ENCODE measurements at regions not wholly inside any gene's neighbourhood (a gene's known extent, or its start where the extent isn't known, plus 50 kb on each side); places are given as distances from the start of the nearest gene placed in this dataset.

- DNase-seq, result no peak
Observed at GRCh38 chr1:190540366-190540765, 62.7 kb upstream of the BRINP3 start.

DNA sequence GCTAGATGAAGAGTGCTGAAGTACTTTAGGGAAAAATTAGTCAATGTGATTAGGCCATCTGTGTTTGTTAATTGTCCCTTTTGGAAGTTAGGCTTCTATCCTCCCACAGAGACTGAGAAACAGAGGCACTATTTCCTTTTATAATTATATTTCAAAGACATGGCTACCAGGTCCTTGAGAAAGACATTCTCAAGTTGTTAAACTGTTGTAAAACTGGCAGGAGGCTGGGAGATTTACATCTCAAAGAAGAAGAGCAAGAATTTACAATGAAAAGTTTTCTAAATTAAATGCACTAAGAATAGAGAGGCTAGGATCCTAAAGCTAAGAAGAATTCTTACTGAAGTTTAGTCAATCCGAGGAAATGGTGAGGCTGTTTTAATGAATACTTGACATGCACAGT is 74.0 kb upstream of the BRINP3 start:
- no peak for DNase-seq

DNA sequence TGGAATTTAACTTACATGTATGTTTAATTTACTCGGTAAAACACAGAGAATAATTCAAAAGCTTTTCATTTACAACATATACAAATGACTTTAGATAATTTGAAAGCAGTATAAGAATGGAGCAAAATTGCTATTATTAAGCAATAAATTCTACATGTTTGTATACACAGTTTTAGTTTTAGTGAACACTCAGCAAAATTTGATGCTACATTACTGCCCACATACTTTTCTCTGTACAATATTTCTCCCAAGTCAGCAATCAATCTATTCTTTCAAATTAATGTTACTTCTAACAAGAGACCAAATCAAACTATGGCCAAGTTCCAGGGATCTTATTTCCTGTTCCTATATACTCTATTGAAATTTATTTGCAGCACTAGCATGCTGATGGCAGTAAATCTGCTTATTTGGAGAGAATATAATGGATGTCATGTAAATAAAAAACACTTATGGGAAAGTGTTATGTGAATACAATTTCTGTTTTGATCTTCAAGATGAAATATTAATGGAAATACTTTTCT is 82.6 kb upstream of the BRINP3 start:
- DNase-seq, result no peak

- no peak for DNase-seq
Observed at GRCh38 chr1:190563230-190563629, 85.6 kb upstream of the BRINP3 start.

GRCh38 chr1:190564117-190564516 is 86.5 kb upstream of the BRINP3 start:
- no peak for DNase-seq

DNA sequence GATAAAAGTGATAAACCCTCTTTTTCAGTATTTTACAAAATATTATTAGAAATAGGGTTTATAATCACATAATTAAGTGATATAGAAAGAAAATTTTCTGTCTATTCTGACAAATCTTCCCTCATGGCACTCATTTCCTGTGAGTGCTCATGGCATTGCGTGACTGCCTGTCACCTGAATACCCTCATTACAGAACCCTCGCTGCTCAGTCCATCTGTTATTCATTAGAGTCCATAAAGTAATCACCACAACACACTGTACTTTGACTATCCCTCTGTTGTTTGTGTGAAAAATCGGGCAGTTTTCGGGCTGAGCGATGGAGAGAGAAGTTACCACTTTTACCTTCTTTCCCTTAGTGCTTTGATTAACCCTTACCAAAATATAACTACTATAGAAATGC is 100.4 kb upstream of the BRINP3 start:
- DNase-seq, result no peak

DNA sequence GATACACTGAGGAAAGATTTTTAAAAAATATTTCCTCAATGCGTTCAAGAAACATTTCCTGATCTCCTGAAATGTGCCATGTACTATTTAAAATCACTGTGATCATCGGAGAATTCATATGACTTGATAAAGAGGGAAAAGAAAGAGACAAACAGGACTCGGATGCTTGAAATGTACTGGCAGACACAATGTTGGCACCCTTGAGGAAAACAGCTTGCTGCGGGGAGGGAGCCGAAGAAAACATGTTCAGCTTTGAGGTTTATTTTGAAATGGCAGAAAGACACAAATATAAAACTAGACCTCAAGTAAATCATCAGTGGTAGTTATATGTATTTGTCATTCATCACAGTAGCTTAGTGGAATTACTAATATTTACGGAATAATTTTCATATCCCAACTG is 100.9 kb upstream of the BRINP3 start:
- no peak for DNase-seq

- DNase-seq, result no peak
Observed at GRCh38 chr1:190579552-190580193, 102.0 kb upstream of the BRINP3 start.

DNA sequence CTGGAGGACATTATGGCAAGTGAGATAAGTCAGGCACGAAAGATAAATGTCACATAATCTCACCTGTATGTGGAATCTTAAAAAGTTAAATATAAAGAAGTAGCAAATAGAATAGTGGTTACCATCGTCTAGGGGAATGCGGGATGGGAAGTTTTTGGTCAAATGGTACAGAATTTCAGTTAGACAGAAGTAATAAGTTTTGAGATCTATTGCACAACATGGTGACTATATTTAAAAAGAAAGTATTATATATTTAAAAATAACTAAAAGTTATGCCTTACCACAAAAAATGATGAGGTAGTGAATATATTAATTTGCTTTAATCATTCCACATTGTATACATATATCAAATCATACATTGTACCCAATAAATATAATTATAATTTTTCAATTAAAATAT is 106.2 kb upstream of the BRINP3 start:
- DNase-seq, result no peak

DNA sequence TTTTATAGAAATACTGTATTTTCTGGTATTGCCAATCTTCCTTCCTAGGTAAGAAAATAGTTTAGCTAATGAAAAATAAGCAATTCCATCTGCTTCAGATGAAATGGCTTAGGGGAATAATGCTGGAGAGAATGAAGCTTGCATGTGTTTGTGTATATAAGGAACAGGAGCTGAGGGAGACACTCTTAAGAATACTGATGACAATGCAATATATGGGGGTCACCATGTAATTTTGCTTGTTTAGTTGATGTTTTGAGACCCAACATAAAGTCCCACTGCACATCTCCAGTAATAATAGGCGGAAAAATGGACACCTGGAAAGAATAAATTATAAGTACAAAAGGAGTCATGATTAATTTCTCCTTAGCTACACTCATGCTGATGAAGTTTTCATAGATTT is 110.8 kb upstream of the BRINP3 start:
- DNase-seq, result no peak

DNA sequence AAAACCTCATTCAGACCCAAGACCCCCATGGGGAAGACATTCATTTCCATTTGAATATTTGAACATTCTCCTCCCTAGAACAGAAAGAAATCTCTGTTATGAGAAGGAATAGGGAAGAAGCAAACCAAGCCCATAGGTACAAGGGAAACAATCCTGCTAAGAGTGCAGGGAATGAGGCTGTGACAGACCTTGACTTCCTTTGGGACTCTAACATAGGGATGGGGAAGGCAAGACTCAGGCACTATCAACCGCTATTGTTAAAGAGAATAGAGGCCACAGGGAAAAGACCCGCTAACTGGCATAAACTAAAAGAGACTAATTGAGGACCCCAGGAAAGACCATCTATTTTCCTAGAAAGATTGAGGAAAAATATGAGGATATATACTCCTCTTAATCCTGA is 117.8 kb upstream of the BRINP3 start:
- no peak for DNase-seq

DNA sequence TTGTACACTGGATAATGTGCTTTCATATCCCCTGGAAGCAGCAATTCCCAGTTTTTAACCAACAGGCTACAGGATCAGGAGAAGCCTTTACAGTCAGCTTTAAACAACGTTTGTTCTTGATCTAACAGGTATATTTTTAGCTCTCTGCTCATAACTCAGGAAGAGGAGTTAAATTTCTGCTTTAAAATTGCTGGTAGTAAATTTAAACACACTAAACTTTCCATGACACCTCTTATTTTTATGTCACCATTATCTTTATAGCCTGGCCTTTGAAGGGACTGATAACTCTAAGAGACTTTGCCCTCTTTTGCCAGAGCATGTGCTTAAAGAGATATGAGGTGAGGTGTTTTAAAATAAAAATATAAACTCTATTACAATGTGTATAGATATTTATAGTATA is 119.6 kb upstream of the BRINP3 start:
- DNase-seq, result no peak

DNA sequence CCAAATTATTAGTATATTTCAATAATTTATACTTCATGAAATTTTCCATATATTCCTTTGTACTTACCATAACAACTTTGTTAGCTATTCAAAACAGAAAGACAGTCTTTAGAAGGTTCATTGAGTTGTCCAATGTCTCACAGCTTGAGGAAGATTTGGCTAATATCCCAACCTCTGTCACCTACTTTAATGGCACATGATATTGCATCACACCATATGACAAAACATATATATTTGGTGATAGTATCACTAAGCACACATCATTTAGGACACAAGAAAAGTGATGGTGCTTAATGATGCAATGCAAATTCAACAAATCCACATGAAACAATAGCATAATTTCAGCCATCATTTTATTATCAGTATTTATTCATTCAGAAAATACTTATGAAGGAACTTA is 122.0 kb upstream of the BRINP3 start:
- no peak for DNase-seq

DNA sequence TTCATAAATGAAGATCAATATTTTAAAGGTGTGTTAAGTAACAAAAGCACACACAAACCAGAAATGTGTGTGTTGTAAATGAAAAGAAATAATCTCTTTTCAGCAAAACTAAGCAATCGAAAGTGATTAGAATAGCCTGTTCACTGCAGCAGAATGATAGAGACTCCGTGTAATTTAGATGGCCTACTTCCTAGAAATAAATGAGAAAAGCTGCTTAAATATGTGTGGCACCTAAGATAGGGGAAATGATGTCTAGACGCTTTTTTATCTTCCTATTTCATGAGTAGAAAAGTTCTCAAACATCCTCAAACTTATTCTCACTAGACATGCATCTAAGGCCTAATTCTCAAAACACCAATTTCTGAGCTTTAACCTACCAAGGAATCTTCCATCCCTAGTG is 124.7 kb upstream of the BRINP3 start:
- no peak for DNase-seq

GRCh38 chr1:190608282-190608681 is 130.6 kb upstream of the BRINP3 start:
- no peak for DNase-seq

DNA sequence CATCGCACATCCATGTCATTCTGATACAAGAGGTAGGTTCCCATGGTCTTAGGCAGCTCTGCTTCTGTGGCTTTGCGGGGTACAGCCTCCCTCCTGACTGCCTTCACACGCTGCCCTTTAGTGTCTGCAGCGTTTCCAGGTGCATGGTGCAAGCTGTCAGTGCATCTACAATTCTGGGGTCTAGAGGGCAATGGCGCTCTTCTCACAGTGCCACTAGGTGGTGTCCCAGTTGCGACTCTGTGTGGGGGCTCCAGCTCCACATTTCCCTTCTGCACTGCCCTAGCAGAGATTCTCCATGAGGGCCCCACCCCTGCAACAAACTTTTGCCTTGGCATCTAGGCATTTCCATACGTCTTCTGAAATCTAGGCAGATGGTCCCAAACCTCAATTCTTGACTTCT is 138.2 kb upstream of the BRINP3 start:
- no peak for DNase-seq

- no peak for DNase-seq
Observed at GRCh38 chr1:190616235-190616634, 138.6 kb upstream of the BRINP3 start.

- no peak for DNase-seq
Observed at GRCh38 chr1:190619724-190620123, 142.1 kb upstream of the BRINP3 start.

DNA sequence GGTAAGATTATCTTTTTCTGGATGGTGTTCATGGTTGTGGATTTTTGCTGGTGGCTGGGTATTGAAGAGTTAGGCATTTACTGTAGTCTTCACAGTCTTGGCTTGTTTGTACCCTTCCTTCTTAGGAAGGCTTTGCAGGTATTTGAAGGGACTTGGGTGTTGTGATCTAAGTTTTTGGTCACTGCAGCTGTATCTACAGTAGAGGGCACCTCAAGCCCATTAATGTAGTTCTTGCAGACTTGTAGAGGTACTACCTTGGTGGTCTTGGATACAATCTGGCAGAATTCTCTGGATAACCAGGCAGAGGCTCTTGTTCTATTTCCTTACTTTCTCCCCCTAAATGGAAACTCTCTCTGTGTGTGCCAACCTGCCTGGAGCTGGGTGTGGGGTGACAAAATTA is 155.8 kb upstream of the BRINP3 start:
- no peak for DNase-seq

DNA sequence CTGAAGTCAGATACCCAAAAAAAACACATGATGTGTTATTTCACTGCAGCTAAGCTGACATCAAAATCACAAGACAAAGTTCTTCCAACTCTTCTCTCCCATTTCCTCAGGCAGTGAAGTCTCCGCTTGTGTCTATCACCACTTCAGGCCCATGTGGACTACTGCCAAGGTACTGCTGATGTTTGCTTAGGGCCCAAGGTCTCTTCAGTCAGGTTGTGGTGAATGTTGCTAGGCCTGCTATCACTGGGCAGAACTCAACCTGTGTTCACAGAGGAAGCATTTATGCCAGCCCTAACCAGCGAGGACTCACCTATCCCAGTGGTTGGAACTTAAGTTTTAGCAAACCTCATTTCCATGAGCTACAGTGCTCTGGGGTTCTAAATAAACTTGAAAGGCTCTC is 156.5 kb upstream of the BRINP3 start:
- no peak for DNase-seq

GRCh38 chr1:190649553-190649952 is 171.9 kb upstream of the BRINP3 start:
- DNase-seq, result no peak

GRCh38 chr1:190658907-190659306 is 181.2 kb upstream of the BRINP3 start:
- DNase-seq, result no peak

GRCh38 chr1:190663962-190664361 is 186.3 kb upstream of the BRINP3 start:
- no peak for DNase-seq

GRCh38 chr1:190665045-190665444 is 187.4 kb upstream of the BRINP3 start:
- no peak for DNase-seq

- no peak for DNase-seq
Observed at GRCh38 chr1:190667914-190668313, 190.2 kb upstream of the BRINP3 start.

All from muscle of arm (tissue), 1 donor.